Peyer's patch (tissue), 4 donors: ENCODE measurements at regions not wholly inside any gene's neighbourhood (a gene's known extent, or its start where the extent isn't known, plus 50 kb on each side); places are given as distances from the start of the nearest gene placed in this dataset.

Source experiments
- DNase-seq, 3 donors: peaks; one replicate each; pipeline ENCODE4 v3.0.0-alpha.2; 2017 to 2019
- H3K27ac ChIP-seq, 4 donors: fragments of 200-600 bp; sonication (generic); one replicate each; pipeline ENCODE4 v1.5.1; 2016 to 2019
- H3K27me3 ChIP-seq, 2 donors: fragments of 200-600 bp; sonication (generic); one replicate each; pipeline ENCODE4 v1.5.1; 2019
- H3K36me3 ChIP-seq, 3 donors: fragments of 200-600 bp; sonication (generic); one replicate each; pipeline ENCODE4 v1.5.1; 2016 to 2019
- H3K4me1 ChIP-seq, 4 donors: fragments of 200-600 bp; sonication (generic); one replicate each; pipeline ENCODE4 v1.5.1; 2016 to 2019
- H3K4me3 ChIP-seq, 4 donors: fragments of 200-600 bp; sonication (generic); 1 replicate in 3 of 4; 2 replicates in 1 of 4; pipeline ENCODE4 v1.5.1; 2016 to 2019; ENCODE audit warnings: mild to moderate bottlenecking in 1 of 4
- H3K9me3 ChIP-seq, 4 donors: fragments of 200-600 bp; sonication (generic); one replicate each; pipeline ENCODE4 v1.5.1; 2016 to 2019; ENCODE audit warnings: mild to moderate bottlenecking in 1 of 4
- POLR2A ChIP-seq, 2 donors: fragments of 450-650 bp; IDR thresholded peaks; one replicate each; pipeline ENCODE4 v1.5.1; 2017; ENCODE audit warnings: antibody characterized with exemption in 2 of 2, mild to moderate bottlenecking in 2 of 2, moderate library complexity in 2 of 2
- TF ChIP-seq, protein P1 (sequence below), 6 experiments: fragments of 450-650 bp in 4 of 6; fragments of 200-600 bp in 2 of 6; sonication (generic) in 1 of 6; IDR thresholded peaks; one replicate each; pipeline ENCODE4 v1.5.1; 2017 to 2019; ENCODE audit warnings: antibody characterized with exemption in 6 of 6, mild to moderate bottlenecking in 3 of 6, moderate library complexity in 1 of 6

DNA sequence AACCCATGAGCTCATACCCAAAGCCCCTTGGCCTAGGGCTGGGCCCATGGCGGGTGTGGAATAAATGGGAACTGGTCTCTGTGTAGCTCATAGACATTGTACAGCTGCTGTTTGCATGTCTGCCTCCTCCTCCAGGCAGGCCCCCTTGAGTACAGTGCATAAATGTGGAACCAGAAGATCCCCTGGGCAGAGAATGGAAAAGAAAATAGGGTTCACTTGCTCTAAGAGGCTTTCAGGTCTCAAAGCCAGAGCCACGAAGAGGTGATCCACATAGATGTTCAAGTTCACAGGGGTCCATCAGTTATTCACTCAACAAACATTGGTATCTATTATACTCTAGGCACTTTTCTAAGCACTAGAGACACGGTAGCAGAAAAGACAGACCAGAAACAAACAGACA, 79.2 kb upstream of the CACNA1A start:
- Histone ChIP-seq H3K36me3 (no peaks in the 10 kb centered on the region), H3K27me3 (no peaks in the 10 kb centered on the region), H3K9me3 (no peaks in the 10 kb centered on the region), H3K4me1 (peaks cover 0 to 6% (median 0%) of the 10 kb centered on the region in 4 donors), H3K4me3 (no peak overlapping the region), H3K27ac (no peak overlapping the region)
- no peak for DNase-seq
- TF ChIP-seq, protein P1, sequence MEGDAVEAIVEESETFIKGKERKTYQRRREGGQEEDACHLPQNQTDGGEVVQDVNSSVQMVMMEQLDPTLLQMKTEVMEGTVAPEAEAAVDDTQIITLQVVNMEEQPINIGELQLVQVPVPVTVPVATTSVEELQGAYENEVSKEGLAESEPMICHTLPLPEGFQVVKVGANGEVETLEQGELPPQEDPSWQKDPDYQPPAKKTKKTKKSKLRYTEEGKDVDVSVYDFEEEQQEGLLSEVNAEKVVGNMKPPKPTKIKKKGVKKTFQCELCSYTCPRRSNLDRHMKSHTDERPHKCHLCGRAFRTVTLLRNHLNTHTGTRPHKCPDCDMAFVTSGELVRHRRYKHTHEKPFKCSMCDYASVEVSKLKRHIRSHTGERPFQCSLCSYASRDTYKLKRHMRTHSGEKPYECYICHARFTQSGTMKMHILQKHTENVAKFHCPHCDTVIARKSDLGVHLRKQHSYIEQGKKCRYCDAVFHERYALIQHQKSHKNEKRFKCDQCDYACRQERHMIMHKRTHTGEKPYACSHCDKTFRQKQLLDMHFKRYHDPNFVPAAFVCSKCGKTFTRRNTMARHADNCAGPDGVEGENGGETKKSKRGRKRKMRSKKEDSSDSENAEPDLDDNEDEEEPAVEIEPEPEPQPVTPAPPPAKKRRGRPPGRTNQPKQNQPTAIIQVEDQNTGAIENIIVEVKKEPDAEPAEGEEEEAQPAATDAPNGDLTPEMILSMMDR (IDR thresholded peaks at IDR 0.05) = no peak
- no peak for TF ChIP-seq POLR2A (IDR thresholded peaks at IDR 0.05)

GRCh38 chr19:13583753-13584152, 77.5 kb upstream of the CACNA1A start:
- Histone ChIP-seq H3K9me3 (no peaks in the 10 kb centered on the region), H3K27me3 (no peaks in the 10 kb centered on the region), H3K4me3 (no peak overlapping the region), H3K36me3 (no peaks in the 10 kb centered on the region), H3K27ac (no peak overlapping the region), H3K4me1 (no peaks in the 10 kb centered on the region)
- no peak for DNase-seq
- TF ChIP-seq POLR2A (IDR thresholded peaks at IDR 0.05) = no peak
- TF ChIP-seq, protein P1 (IDR thresholded peaks at IDR 0.05) = no peak

DNA sequence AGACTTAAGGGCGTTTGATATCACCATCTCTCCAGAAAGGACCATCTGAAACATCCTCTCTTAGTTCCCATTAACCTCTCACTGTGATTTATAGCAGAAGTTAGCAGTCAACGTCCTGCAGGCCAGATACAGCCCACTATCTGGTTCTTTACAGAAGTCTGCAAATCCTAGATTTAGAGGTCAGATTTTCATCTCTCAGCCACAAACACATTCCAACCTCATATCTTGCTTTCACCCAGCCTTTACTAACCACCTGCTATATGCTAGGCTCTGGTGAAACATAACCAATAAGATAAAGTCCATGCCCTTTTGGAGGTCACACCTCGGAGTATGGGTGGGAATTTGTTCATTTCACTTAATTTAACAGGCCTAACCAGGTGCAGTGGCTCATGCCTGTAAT, 76.8 kb upstream of the CACNA1A start:
- no peak for DNase-seq
- no peak overlapping the region for H3K4me3 ChIP-seq

DNA sequence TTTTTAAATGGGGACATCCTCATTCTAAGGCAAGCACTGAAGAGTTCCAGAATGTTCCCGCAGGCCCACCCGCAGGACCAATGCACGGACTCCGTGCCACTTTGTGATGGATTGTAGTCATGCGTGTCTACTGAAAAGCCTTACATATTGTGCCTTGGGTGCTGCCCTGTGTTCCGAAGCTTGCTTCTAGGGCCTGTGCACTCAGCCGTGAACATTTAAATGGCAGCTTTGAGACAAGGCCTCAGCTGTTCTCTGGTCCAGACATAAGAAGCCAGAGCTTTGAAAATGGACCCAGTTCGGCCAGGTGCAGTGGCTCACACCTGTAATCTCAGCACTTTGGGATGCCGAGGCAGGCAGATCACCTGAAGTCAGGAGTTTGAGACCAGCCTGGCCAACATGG, 75.3 kb upstream of the CACNA1A start:
- no peaks in the 10 kb centered on the region for H3K36me3 ChIP-seq
- no peak for TF ChIP-seq POLR2A (IDR thresholded peaks at IDR 0.05)
- TF ChIP-seq, protein P1 (IDR thresholded peaks at IDR 0.05) = no peak
- no peak for DNase-seq
- no peak overlapping the region for H3K27ac ChIP-seq
- no peaks in the 10 kb centered on the region for H3K27me3 ChIP-seq
- no peak overlapping the region for H3K4me3 ChIP-seq
- no peaks in the 10 kb centered on the region for H3K4me1 ChIP-seq
- H3K9me3 ChIP-seq = peaks cover 0 to 7% (median 0%) of the 10 kb centered on the region in 4 donors

More for the DNA sequence above, 76.8 kb upstream of the CACNA1A start:
- no peaks in the 10 kb centered on the region for H3K4me1 ChIP-seq
- no peak overlapping the region for H3K27ac ChIP-seq
- no peaks in the 10 kb centered on the region for H3K9me3 ChIP-seq
- no peaks in the 10 kb centered on the region for H3K36me3 ChIP-seq
- no peaks in the 10 kb centered on the region for H3K27me3 ChIP-seq
- no peak for TF ChIP-seq POLR2A (IDR thresholded peaks at IDR 0.05)
- TF ChIP-seq, protein P1 (IDR thresholded peaks at IDR 0.05) = no peak

GRCh38 chr19:13579388-13580060, 73.2 kb upstream of the CACNA1A start:
- Histone ChIP-seq H3K9me3 (peaks cover 0 to 8% (median 0%) of the 10 kb centered on the region in 4 donors), H3K4me3 (no peak overlapping the region), H3K27me3 (no peaks in the 10 kb centered on the region), H3K36me3 (no peaks in the 10 kb centered on the region), H3K4me1 (no peaks in the 10 kb centered on the region), H3K27ac (no peak overlapping the region)
- TF ChIP-seq POLR2A (IDR thresholded peaks at IDR 0.05) = no peak
- DNase-seq = no peak

GRCh38 chr19:13576726-13577125, 70.4 kb upstream of the CACNA1A start:
- Histone ChIP-seq H3K4me3 (no peak overlapping the region), H3K27me3 (no peaks in the 10 kb centered on the region), H3K27ac (no peak overlapping the region), H3K4me1 (no peaks in the 10 kb centered on the region), H3K36me3 (no peaks in the 10 kb centered on the region), H3K9me3 (peaks cover 0 to 8% (median 0%) of the 10 kb centered on the region in 4 donors)
- TF ChIP-seq, protein P1 (IDR thresholded peaks at IDR 0.05) = no peak
- TF ChIP-seq POLR2A (IDR thresholded peaks at IDR 0.05) = no peak
- DNase-seq = no peak
